Gastrocnemius medialis (tissue), 4 donors: ENCODE measurements at regions not wholly inside any gene's neighbourhood (a gene's known extent, or its start where the extent isn't known, plus 50 kb on each side); places are given as distances from the start of the nearest gene placed in this dataset.

ENCODE experiments used
- ATAC-seq, 2 donors: fragments of 150-250 bp; one replicate each; pipeline ENCODE4 v1.9.1; 2016
- DNase-seq, 2 donors: peaks; one replicate each; pipeline ENCODE4 v3.0.0-alpha.2; 2019
- H3K27ac ChIP-seq, 4 donors: fragments of 200-600 bp; sonication (generic); 1 replicate in 1 of 4; 2 replicates in 3 of 4; pipeline ENCODE4 v1.5.1; 2016 to 2018; ENCODE audit warnings: mild to moderate bottlenecking in 2 of 4, moderate library complexity in 1 of 4
- H3K27me3 ChIP-seq, 3 donors: fragments of 200-600 bp; sonication (generic) in 2 of 3; 1 replicate in 1 of 3; 2 replicates in 2 of 3; pipeline versions ENCODE4 v1.5.1 to v1.6.0; 2016 to 2019; ENCODE audit warnings: mild to moderate bottlenecking in 1 of 3, moderate library complexity in 1 of 3
- H3K36me3 ChIP-seq, 2 donors: fragments of 200-600 bp; sonication (generic) in 1 of 2; one replicate each; pipeline ENCODE4 v1.5.1; 2017 to 2018
- H3K4me1 ChIP-seq, 2 donors: fragments of 200-600 bp; sonication (generic) in 1 of 2; one replicate each; pipeline ENCODE4 v1.5.1; 2016 to 2017; ENCODE audit warnings: mild to moderate bottlenecking in 2 of 2
- H3K4me3 ChIP-seq, 4 donors: fragments of 200-600 bp; sonication (generic) in 3 of 4; 1 replicate in 1 of 4; 2 replicates in 3 of 4; pipeline ENCODE4 v1.5.1; 2016 to 2019; ENCODE audit warnings: mild to moderate bottlenecking in 2 of 4
- H3K9me3 ChIP-seq, 3 donors: fragments of 200-600 bp; sonication (generic) in 2 of 3; 1 replicate in 1 of 3; 2 replicates in 2 of 3; pipeline ENCODE4 v1.5.1; 2016 to 2019
- CTCF ChIP-seq, 5 experiments: fragments of 450-650 bp in 3 of 5; fragments of 200-600 bp in 2 of 5; sonication (generic) in 2 of 5; IDR thresholded peaks in 4 of 5; conservative IDR thresholded peaks in 1 of 5; 1 replicate in 4 of 5; 2 replicates in 1 of 5; pipeline ENCODE4 v1.5.1; 2016 to 2019; ENCODE audit warnings: antibody characterized with exemption in 5 of 5, mild to moderate bottlenecking in 3 of 5, moderate library complexity in 3 of 5
- POLR2A ChIP-seq, 2 donors: fragments of 450-650 bp; IDR thresholded peaks; one replicate each; pipeline ENCODE4 v1.6.1; 2017; ENCODE audit warnings: antibody characterized with exemption in 2 of 2, mild to moderate bottlenecking in 2 of 2, moderate library complexity in 2 of 2
- in situ Hi-C, 4 donors: fragments of 200-750 bp; cut with MboI; loops; one replicate each; pipeline versions ENCODE4 v1.15.0 to v1.8.0; 2017; ENCODE audit warnings: low sequenced_read_pairs in 4 of 4
- intact Hi-C: fragments of 100-400 bp; cut with DNase I; formaldehyde crosslinking; loops from one replicate; pipeline ENCODE4 v1.15.1; 2023; ENCODE audit warnings: low total_unique reads

- no peaks in the 10 kb centered on the region for H3K9me3 ChIP-seq
- no peaks in the 10 kb centered on the region for H3K27me3 ChIP-seq
- H3K4me3 ChIP-seq: no peak overlapping the region
- intact Hi-C loops (no loop called here), in situ Hi-C loops (no loop called here)
- DNase-seq (no peak), ATAC-seq (no peak)
- H3K27ac ChIP-seq: no peak overlapping the region
- no peaks in the 10 kb centered on the region for H3K36me3 ChIP-seq
- H3K4me1 ChIP-seq: no peaks in the 10 kb centered on the region
- TF ChIP-seq POLR2A (IDR thresholded peaks at IDR 0.05) (no peak), CTCF (IDR thresholded peaks at IDR 0.05 in 4 of 5, conservative IDR thresholded peaks at IDR 0.05 in 1 of 5) (no peak)
These were observed 168.1 kb downstream of the RBM26 start for GRCh38 chr13:79237981-79238380.

- in situ Hi-C loops: no loop called here
- no peak overlapping the region for H3K27ac ChIP-seq
- TF ChIP-seq POLR2A (IDR thresholded peaks at IDR 0.05) (no peak), CTCF (IDR thresholded peaks at IDR 0.05 in 4 of 5, conservative IDR thresholded peaks at IDR 0.05 in 1 of 5) (no peak)
- H3K27me3 ChIP-seq: no peaks in the 10 kb centered on the region
- no peaks in the 10 kb centered on the region for H3K9me3 ChIP-seq
- DNase-seq (no peak), ATAC-seq (no peak)
- intact Hi-C loops: no loop called here
- no peak overlapping the region for H3K4me3 ChIP-seq
- H3K4me1 ChIP-seq: no peaks in the 10 kb centered on the region
- no peaks in the 10 kb centered on the region for H3K36me3 ChIP-seq
These were observed 174.2 kb downstream of the RBM26 start for GRCh38 chr13:79231887-79232286.

DNA sequence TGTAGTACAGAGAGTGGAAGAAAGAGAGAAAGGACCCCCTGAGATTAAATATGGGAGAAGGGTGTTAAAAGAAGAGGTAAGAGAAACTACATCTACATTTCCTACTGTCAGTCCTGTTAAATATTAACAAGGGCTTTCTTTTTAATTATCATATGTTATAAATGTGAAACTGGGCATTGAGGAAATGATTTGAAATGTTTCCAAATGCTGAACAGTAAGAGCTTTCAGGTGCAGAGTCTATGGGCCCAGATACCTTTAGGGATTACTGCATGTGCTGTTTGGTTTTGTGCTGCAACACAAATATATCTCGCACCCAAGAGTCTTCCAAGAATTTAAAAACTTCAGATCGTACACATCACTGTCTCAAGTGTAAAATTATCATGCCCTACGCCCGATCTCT is 176.3 kb downstream of the RBM26 start:
- ATAC-seq: no peak
- in situ Hi-C loops: no loop called here
- no peak for DNase-seq
- Histone ChIP-seq H3K4me3 (no peak overlapping the region), H3K36me3 (no peaks in the 10 kb centered on the region), H3K9me3 (no peaks in the 10 kb centered on the region), H3K27ac (no peak overlapping the region), H3K4me1 (no peaks in the 10 kb centered on the region), H3K27me3 (no peaks in the 10 kb centered on the region)
- TF ChIP-seq CTCF (IDR thresholded peaks at IDR 0.05 in 4 of 5, conservative IDR thresholded peaks at IDR 0.05 in 1 of 5) (no peak), POLR2A (IDR thresholded peaks at IDR 0.05) (no peak)
- intact Hi-C loops: no loop called here

GRCh38 chr13:79228972-79229371 is 177.1 kb downstream of the RBM26 start:
- in situ Hi-C loops (no loop called here), intact Hi-C loops (no loop called here)
- Histone ChIP-seq H3K4me1 (no peaks in the 10 kb centered on the region), H3K36me3 (no peaks in the 10 kb centered on the region), H3K27ac (no peak overlapping the region), H3K4me3 (no peak overlapping the region), H3K9me3 (no peaks in the 10 kb centered on the region), H3K27me3 (no peaks in the 10 kb centered on the region)
- TF ChIP-seq POLR2A (IDR thresholded peaks at IDR 0.05): no peak
- TF ChIP-seq CTCF (IDR thresholded peaks at IDR 0.05 in 4 of 5, conservative IDR thresholded peaks at IDR 0.05 in 1 of 5): no peak
- DNase-seq (no peak), ATAC-seq (no peak)

- Histone ChIP-seq H3K27me3 (no peaks in the 10 kb centered on the region), H3K36me3 (no peaks in the 10 kb centered on the region), H3K9me3 (no peaks in the 10 kb centered on the region), H3K4me1 (no peaks in the 10 kb centered on the region), H3K4me3 (no peak overlapping the region), H3K27ac (no peak overlapping the region)
- TF ChIP-seq POLR2A (IDR thresholded peaks at IDR 0.05) (no peak), CTCF (IDR thresholded peaks at IDR 0.05 in 4 of 5, conservative IDR thresholded peaks at IDR 0.05 in 1 of 5) (no peak)
- no peak for ATAC-seq
- intact Hi-C loops: no loop called here
- DNase-seq: no peak
- in situ Hi-C loops: no loop called here
These were observed 178.6 kb downstream of the RBM26 start for GRCh38 chr13:79227418-79227817.
